Stomach (tissue), 4 donors: ENCODE measurements at regions not wholly inside any gene's neighbourhood (a gene's known extent, or its start where the extent isn't known, plus 50 kb on each side); places are given as distances from the start of the nearest gene placed in this dataset.

Experiments used
- CTCF ChIP-seq, 7 experiments: fragments of 450-650 bp in 4 of 7; fragments of 200-600 bp in 3 of 7; sonication (generic) in 3 of 7; IDR thresholded peaks; one replicate each; pipeline ENCODE4 v1.5.1; 2016 to 2019; ENCODE audit warnings: antibody characterized with exemption in 7 of 7, control low read depth in 2 of 7, mild to moderate bottlenecking in 1 of 7
- EP300 ChIP-seq: sonication (generic); formaldehyde crosslinking; IDR thresholded peaks from one replicate; pipeline ENCODE4 v1.6.1; 2017; ENCODE audit warnings: antibody characterized with exemption
- POLR2A ChIP-seq, 4 donors: fragments of 450-650 bp; IDR thresholded peaks; one replicate each; pipeline ENCODE4 v1.6.1; 2016; ENCODE audit warnings: antibody characterized with exemption in 4 of 4, control low read depth in 2 of 4, mild to moderate bottlenecking in 1 of 4, moderate library complexity in 1 of 4
- POLR2AphosphoS5 ChIP-seq, 3 donors: sonication (generic); formaldehyde crosslinking; IDR thresholded peaks; one replicate each; pipeline ENCODE4 v1.6.1; 2016; ENCODE audit warnings: antibody characterized with exemption in 3 of 3

GRCh38 chr2:56754066-56754615 is 570.4 kb downstream of the CCDC85A start:
- TF ChIP-seq CTCF (IDR thresholded peaks at IDR 0.05): no peak
- TF ChIP-seq POLR2A (IDR thresholded peaks at IDR 0.05): no peak
- TF ChIP-seq POLR2AphosphoS5 (IDR thresholded peaks at IDR 0.05): no peak
- no peak for TF ChIP-seq EP300
